ENCODE measurements at regions not wholly inside any gene's neighbourhood (a gene's known extent, or its start where the extent isn't known, plus 50 kb on each side); places are given as distances from the start of the nearest gene placed in this dataset.

DNA sequence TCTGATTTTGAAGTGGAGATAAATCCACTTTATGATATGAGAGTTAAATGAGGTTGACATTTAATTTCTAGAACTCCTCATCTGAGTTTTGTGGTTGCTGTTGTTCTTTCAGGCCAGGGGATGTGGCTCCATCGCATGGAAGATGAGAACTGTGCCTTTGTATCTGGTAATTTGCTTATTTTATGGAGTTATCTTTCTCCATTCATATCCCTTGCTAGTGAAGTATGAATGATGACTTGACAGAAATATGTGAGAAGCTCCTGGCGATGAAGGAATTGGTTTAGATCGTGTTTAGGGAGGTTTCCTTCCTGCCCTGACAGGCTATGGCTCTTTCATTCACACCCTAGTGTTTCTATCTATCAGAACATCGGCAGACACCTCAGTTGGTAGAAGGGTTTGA lies 393.7 kb downstream of the ETS1 start:
- Histone ChIP-seq H3K36me3 (ENCODE audit: control insufficient read depth in 2 of 2, insufficient read depth in 2 of 2, low read length in 1 of 2) (no peaks in the 10 kb centered on the region), H3K27ac (ENCODE audit: control insufficient read depth, insufficient read depth) (no peak overlapping the region), H3K9me3 (replicated peaks; ENCODE audit: control insufficient read depth, insufficient read depth, low read length) (no peaks in the 10 kb centered on the region), H3K4me1 (ENCODE audit: control insufficient read depth, insufficient read depth, low read length) (no peaks in the 10 kb centered on the region), H3K9ac (ENCODE audit: control insufficient read depth, insufficient read depth, low read length) (no peak overlapping the region), H4K20me1 (ENCODE audit: control insufficient read depth, insufficient read depth) (no peaks in the 10 kb centered on the region), H3K79me2 (ENCODE audit: control insufficient read depth, insufficient read depth, low read length) (no peaks in the 10 kb centered on the region), H3K4me2 (ENCODE audit: control insufficient read depth, insufficient read depth) (no peak overlapping the region), H3K4me3 (no peak overlapping the region), H2AFZ (ENCODE audit: control insufficient read depth, low read depth, low read length) (no peak overlapping the region), H3K27me3 (replicated peaks in 1 of 2; ENCODE audit: control insufficient read depth in 2 of 2, insufficient read depth in 2 of 2, low read length in 1 of 2) (peaks cover 0 to 7% of the 10 kb centered on the region in 2 experiments; a peak in 1 of 4 replicates)
- in situ Hi-C loops (cut with MboI): no loop called here
- ChIA-PET POLR2A (no interaction called here), SMC1A (ENCODE audit: uncharacterized antibody, unreplicated experiment) (no interaction called here), RAD21 (ENCODE audit: unreplicated experiment) (no interaction called here), CTCF (no interaction called here)
- no peak for DNase-seq (ENCODE audit: low read depth, low spot score)
- intact Hi-C loops (cut with micrococcal nuclease; ENCODE audit: unreplicated experiment): no loop called here
- no TSS peak for BruUV-seq (replicated peaks)
- 44% methylated on average over 4 of the region's 4 CpGs for WGBS (ENCODE audit: insufficient coverage, insufficient replicate concordance, low lambda C conversion rate, missing lambda C conversion rate)
- no peak for FAIRE-seq
- ATAC-seq: no peak
- no peak for TF ChIP-seq ZNF687 (IDR thresholded peaks at IDR 0.05)
- TF ChIP-seq ESRRA (IDR thresholded peaks at IDR 0.05; ENCODE audit: low read length): no peak

- WGBS (ENCODE audit: insufficient coverage, insufficient replicate concordance, low lambda C conversion rate, missing lambda C conversion rate): 50% methylated on average over 5 of the region's 5 CpGs
- CTCF ChIA-PET: interaction anchor here (1.1 kb wide), 1 partner anchor 440 kb away, joined by 3 read pairs; no protein-coding TSS in a partner anchor
- POLR2A ChIA-PET: interaction anchor here (0.9 kb wide), 1 partner anchor 11 kb away, joined by 3 read pairs; no protein-coding TSS in a partner anchor
- TF ChIP-seq BACH1 (IDR thresholded peaks at IDR 0.05; ENCODE audit: borderline replicate concordance): no peak
- TF ChIP-seq EGR1 (IDR thresholded peaks at IDR 0.05; ENCODE audit: borderline replicate concordance in 1 of 2, low read depth in 2 of 2, low read length in 2 of 2): no peak
- no peak for TF ChIP-seq ZNF687 (IDR thresholded peaks at IDR 0.05)
- no peak for TF ChIP-seq IKZF1 (conservative IDR thresholded peaks at IDR 0.05)
- no peak for TF ChIP-seq USF2 (IDR thresholded peaks at IDR 0.05; ENCODE audit: borderline replicate concordance, low read depth, low read length)
These were observed 397.0 kb downstream of the ETS1 start for GRCh38 chr11:128190312-128190711.

More at GRCh38 chr11:128190312-128190711, 397.0 kb downstream of the ETS1 start:
- ATAC-seq (no peak), FAIRE-seq (no peak), DNase-seq (ENCODE audit: low read depth, low spot score) (no peak)
- H3K27me3 ChIP-seq (replicated peaks in 1 of 2; ENCODE audit: control insufficient read depth in 2 of 2, insufficient read depth in 2 of 2, low read length in 1 of 2): peaks cover 0 to 7% of the 10 kb centered on the region in 2 experiments; a peak in 1 of 4 replicates
- in situ Hi-C loops (cut with MboI): no loop called here
- intact Hi-C loops (cut with micrococcal nuclease; ENCODE audit: unreplicated experiment): no loop called here
- no peaks in the 10 kb centered on the region for H3K79me2 ChIP-seq (ENCODE audit: control insufficient read depth, insufficient read depth, low read length)
- no peak overlapping the region for H2AFZ ChIP-seq (ENCODE audit: control insufficient read depth, low read depth, low read length)
- SMC1A ChIA-PET (ENCODE audit: uncharacterized antibody, unreplicated experiment): no interaction called here
- H4K20me1 ChIP-seq (ENCODE audit: control insufficient read depth, insufficient read depth): no peaks in the 10 kb centered on the region
- no peaks in the 10 kb centered on the region for H3K4me1 ChIP-seq (ENCODE audit: control insufficient read depth, insufficient read depth, low read length)
- H3K27ac ChIP-seq (ENCODE audit: control insufficient read depth, insufficient read depth): no peak overlapping the region
- H3K4me3 ChIP-seq: no peak overlapping the region
- no peaks in the 10 kb centered on the region for H3K36me3 ChIP-seq (ENCODE audit: control insufficient read depth in 2 of 2, insufficient read depth in 2 of 2, low read length in 1 of 2)
- no TSS peak for BruUV-seq (replicated peaks)
- RAD21 ChIA-PET (ENCODE audit: unreplicated experiment): no interaction called here
- no peaks in the 10 kb centered on the region for H3K9me3 ChIP-seq (replicated peaks; ENCODE audit: control insufficient read depth, insufficient read depth, low read length)
- no peak overlapping the region for H3K4me2 ChIP-seq (ENCODE audit: control insufficient read depth, insufficient read depth)
- no peak overlapping the region for H3K9ac ChIP-seq (ENCODE audit: control insufficient read depth, insufficient read depth, low read length)

Data from GM12878 (cell line).